ENCODE measurements at regions not wholly inside any gene's neighbourhood (a gene's known extent, or its start where the extent isn't known, plus 50 kb on each side); places are given as distances from the start of the nearest gene placed in this dataset.
"Not testable (repeated sequence)": the region's sequence is repeated elsewhere in the genome, so short reads cannot be mapped to it uniquely, and the experiment has no call there.

DNA sequence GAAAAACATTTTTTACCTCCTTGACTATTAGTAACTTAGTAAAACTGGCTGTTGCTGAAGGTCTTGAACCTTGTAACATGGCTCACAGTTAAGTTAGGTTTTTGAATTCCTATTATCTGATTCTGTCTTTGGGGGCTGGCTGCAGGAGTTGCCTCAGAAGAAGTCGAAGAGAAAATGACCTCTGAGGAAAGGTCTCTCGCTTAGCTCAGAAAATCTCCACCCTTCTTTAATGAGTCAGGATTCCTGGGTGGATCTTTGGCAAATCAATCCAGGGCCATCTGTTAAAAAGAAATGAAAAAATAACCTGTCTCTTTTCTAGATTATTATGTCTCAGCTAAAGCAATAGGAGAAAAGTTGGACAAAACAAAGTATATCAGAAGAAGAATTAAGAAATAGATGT, 267.8 kb upstream of the SEMA3C start:
- H4K20me1 ChIP-seq (ENCODE audit: insufficient read depth) = no peaks in the 10 kb centered on the region
- no peaks in the 10 kb centered on the region for H3K27me3 ChIP-seq (replicated peaks; ENCODE audit: insufficient read depth)
- H3K4me3 ChIP-seq = peak overlapping the region; percentile 39
- TF ChIP-seq EZH2phosphoT487 (IDR thresholded peaks at IDR 0.05; ENCODE audit: insufficient read depth, low read depth) = no peak
- no peak for TF ChIP-seq EZH2 (IDR thresholded peaks at IDR 0.05; ENCODE audit: insufficient read depth, poor library complexity, severe bottlenecking)
- H3K9me3 ChIP-seq (ENCODE audit: low read depth) = no peaks in the 10 kb centered on the region
- peak; percentile 82 for DNase-seq
- H3K4me1 ChIP-seq (ENCODE audit: insufficient read depth) = peaks cover 40% of the 10 kb centered on the region
- H3K79me2 ChIP-seq (ENCODE audit: insufficient read depth) = no peaks in the 10 kb centered on the region
- WGBS, 2 experiments (ENCODE audit: low coverage in 1 of 2, low lambda C conversion rate in 2 of 2, missing lambda C conversion rate in 2 of 2) = 6 to 7% methylated on average over 2 of the region's 2 CpGs
- peak overlapping the region; percentile 44 for H3K27ac ChIP-seq
- H2AFZ ChIP-seq = peak overlapping the region; percentile 51
- H3F3A ChIP-seq (ENCODE audit: insufficient read depth) = peaks cover 35% of the 10 kb centered on the region
- H3K9ac ChIP-seq = no peak overlapping the region
- no peaks in the 10 kb centered on the region for H3K9me2 ChIP-seq (ENCODE audit: insufficient read depth)
- peak overlapping the region; percentile 70 for H3K4me2 ChIP-seq (ENCODE audit: unreplicated experiment)
- no peaks in the 10 kb centered on the region for H3K36me3 ChIP-seq (ENCODE audit: low read depth)
- in situ Hi-C loops (cut with MboI) = no loop called here

DNA sequence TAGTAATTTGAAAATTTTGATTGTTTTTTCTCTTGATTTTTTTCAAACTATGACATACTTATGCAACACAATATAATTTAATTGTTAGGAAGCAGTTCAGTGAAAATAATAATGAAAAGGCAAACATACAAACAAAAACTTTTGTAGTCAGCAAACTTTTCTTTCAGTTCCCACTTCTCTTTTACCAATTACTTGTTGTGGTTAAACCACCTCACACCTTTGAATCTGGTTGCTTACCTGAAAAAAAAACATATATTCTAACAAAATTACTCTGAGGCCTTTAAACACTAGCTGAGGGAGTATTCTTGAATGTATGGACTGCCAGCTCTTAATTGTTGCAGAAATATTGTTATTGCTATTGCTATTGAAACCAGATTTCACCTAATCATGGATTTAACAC, 266.2 kb upstream of the SEMA3C start:
- TF ChIP-seq EZH2 (IDR thresholded peaks at IDR 0.05; ENCODE audit: insufficient read depth, poor library complexity, severe bottlenecking) (no peak), EZH2phosphoT487 (IDR thresholded peaks at IDR 0.05; ENCODE audit: insufficient read depth, low read depth) (no peak)

DNA sequence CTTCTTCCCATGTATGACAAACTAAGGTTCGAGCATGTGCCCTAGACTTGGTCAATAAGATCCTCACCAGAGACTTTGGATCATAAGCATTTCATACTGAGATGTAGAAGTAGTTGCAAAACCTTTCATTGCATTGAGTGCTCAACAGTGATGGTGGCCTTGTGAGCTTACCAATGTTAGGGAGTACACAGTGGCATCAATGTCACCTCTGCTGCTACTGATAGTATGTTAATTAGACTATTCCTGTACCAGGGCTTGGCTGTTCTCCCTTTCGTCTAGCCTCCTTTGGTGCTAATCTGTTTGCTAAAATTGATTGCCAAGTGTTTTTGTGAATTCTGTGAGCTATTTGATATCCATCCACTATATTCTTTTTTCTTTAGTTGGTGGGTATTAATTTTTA, 264.5 kb upstream of the SEMA3C start:
- Histone ChIP-seq H3K4me3 (no peak overlapping the region), H3F3A (ENCODE audit: insufficient read depth) (peaks cover 23% of the 10 kb centered on the region), H4K20me1 (ENCODE audit: insufficient read depth) (no peaks in the 10 kb centered on the region), H3K9ac (no peak overlapping the region), H3K9me2 (ENCODE audit: insufficient read depth) (no peaks in the 10 kb centered on the region), H2AFZ (no peak overlapping the region), H3K4me1 (ENCODE audit: insufficient read depth) (peaks cover 26% of the 10 kb centered on the region), H3K27ac (no peak overlapping the region), H3K36me3 (ENCODE audit: low read depth) (no peaks in the 10 kb centered on the region), H3K79me2 (ENCODE audit: insufficient read depth) (no peaks in the 10 kb centered on the region), H3K4me2 (ENCODE audit: unreplicated experiment) (no peak overlapping the region), H3K27me3 (replicated peaks; ENCODE audit: insufficient read depth) (no peaks in the 10 kb centered on the region), H3K9me3 (ENCODE audit: low read depth) (no peaks in the 10 kb centered on the region)
- WGBS, 2 experiments (ENCODE audit: low coverage in 1 of 2, low lambda C conversion rate in 2 of 2, missing lambda C conversion rate in 2 of 2) = 79 to 94% methylated on average over 2 of the region's 2 CpGs
- DNase-seq = no peak
- in situ Hi-C loops (cut with MboI) = no loop called here
- TF ChIP-seq EZH2 (IDR thresholded peaks at IDR 0.05; ENCODE audit: insufficient read depth, poor library complexity, severe bottlenecking) (no peak), EZH2phosphoT487 (IDR thresholded peaks at IDR 0.05; ENCODE audit: insufficient read depth, low read depth) (no peak)

More for the DNA sequence above, 266.2 kb upstream of the SEMA3C start:
- no peak overlapping the region for H3K9ac ChIP-seq
- no peaks in the 10 kb centered on the region for H4K20me1 ChIP-seq (ENCODE audit: insufficient read depth)
- H3K9me2 ChIP-seq (ENCODE audit: insufficient read depth) = no peaks in the 10 kb centered on the region
- H3K4me3 ChIP-seq = no peak overlapping the region
- H3K4me1 ChIP-seq (ENCODE audit: insufficient read depth) = peaks cover 26% of the 10 kb centered on the region
- no peak for DNase-seq
- in situ Hi-C loops (cut with MboI) = no loop called here
- H3K27ac ChIP-seq = no peak overlapping the region
- peaks cover 23% of the 10 kb centered on the region for H3F3A ChIP-seq (ENCODE audit: insufficient read depth)
- H3K79me2 ChIP-seq (ENCODE audit: insufficient read depth) = no peaks in the 10 kb centered on the region
- H3K27me3 ChIP-seq (replicated peaks; ENCODE audit: insufficient read depth) = no peaks in the 10 kb centered on the region
- H3K36me3 ChIP-seq (ENCODE audit: low read depth) = no peaks in the 10 kb centered on the region
- no peaks in the 10 kb centered on the region for H3K9me3 ChIP-seq (ENCODE audit: low read depth)
- H2AFZ ChIP-seq = no peak overlapping the region
- no peak overlapping the region for H3K4me2 ChIP-seq (ENCODE audit: unreplicated experiment)

DNA sequence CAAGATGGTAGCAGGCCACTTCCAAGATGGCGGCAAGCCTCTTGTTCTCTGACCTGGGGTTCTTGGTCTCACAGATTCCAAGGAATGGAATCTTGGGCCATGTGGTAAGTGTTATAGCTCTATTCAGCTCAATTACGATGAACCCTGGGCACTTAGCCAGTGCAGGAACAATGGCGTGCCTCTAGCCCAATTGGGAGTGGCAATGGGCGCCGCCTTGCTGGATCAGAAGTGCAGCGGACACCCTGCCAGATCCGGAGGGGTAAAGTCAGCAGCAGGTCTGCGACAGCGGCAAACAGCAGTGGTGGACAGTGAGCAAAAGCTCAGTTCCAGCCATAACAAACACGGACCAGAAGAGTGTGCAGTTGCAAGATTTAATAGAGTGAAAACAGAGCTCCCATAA, 263.2 kb upstream of the SEMA3C start:
- H3K9me3 ChIP-seq (ENCODE audit: low read depth); in situ Hi-C loops (cut with MboI); H3K4me3 ChIP-seq; H3K27ac ChIP-seq; H3K9ac ChIP-seq; H3K79me2 ChIP-seq (ENCODE audit: insufficient read depth); H3K4me2 ChIP-seq (ENCODE audit: unreplicated experiment); H3K36me3 ChIP-seq (ENCODE audit: low read depth); H2AFZ ChIP-seq; H3K27me3 ChIP-seq (replicated peaks; ENCODE audit: insufficient read depth); H3K9me2 ChIP-seq (ENCODE audit: insufficient read depth); H4K20me1 ChIP-seq (ENCODE audit: insufficient read depth); DNase-seq: not testable (repeated sequence)
- Histone ChIP-seq H3K4me1 (ENCODE audit: insufficient read depth) (peaks cover 13% of the 10 kb centered on the region), H3F3A (ENCODE audit: insufficient read depth) (peaks cover 12% of the 10 kb centered on the region)
- 62 to 65% methylated on average over 10 of the region's 10 CpGs for WGBS, 2 experiments (ENCODE audit: low coverage in 1 of 2, low lambda C conversion rate in 2 of 2, missing lambda C conversion rate in 2 of 2)

DNA sequence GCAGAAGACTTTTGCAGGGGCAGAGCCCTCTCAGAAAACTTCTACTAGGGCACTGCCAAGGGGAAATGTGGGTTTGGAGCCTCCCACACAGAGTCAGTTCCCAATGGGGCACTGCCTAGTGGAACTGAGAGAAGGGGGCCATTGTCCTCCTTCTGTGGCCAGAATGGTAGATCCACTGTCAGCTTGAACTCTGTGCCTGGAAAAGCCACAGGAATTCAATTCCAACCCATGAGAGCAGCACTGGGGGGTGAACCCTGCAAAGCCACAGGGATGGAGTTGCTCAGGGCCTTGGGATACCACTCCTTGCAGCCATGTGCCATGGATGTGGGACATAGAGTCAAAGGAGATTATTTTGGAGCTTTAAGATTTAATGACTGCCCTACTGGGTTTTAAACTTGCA, 262.2 kb upstream of the SEMA3C start:
- Histone ChIP-seq H3K27ac (no peak overlapping the region), H3K4me3 (no peak overlapping the region), H3K9me2 (ENCODE audit: insufficient read depth) (no peaks in the 10 kb centered on the region), H3F3A (ENCODE audit: insufficient read depth) (peaks cover 2% of the 10 kb centered on the region), H3K4me2 (ENCODE audit: unreplicated experiment) (no peak overlapping the region), H3K79me2 (ENCODE audit: insufficient read depth) (no peaks in the 10 kb centered on the region), H3K9me3 (ENCODE audit: low read depth) (no peaks in the 10 kb centered on the region), H3K4me1 (ENCODE audit: insufficient read depth) (peaks cover 3% of the 10 kb centered on the region), H3K9ac (no peak overlapping the region), H3K27me3 (replicated peaks; ENCODE audit: insufficient read depth) (no peaks in the 10 kb centered on the region), H4K20me1 (ENCODE audit: insufficient read depth) (no peaks in the 10 kb centered on the region), H2AFZ (no peak overlapping the region), H3K36me3 (ENCODE audit: low read depth) (no peaks in the 10 kb centered on the region)
- no peak for TF ChIP-seq EZH2 (IDR thresholded peaks at IDR 0.05; ENCODE audit: insufficient read depth, poor library complexity, severe bottlenecking)
- TF ChIP-seq EZH2phosphoT487 (IDR thresholded peaks at IDR 0.05; ENCODE audit: insufficient read depth, low read depth) = no peak
- DNase-seq = no peak
- in situ Hi-C loops (cut with MboI) = no loop called here
